ENCODE measurements at regions not wholly inside any gene's neighbourhood (a gene's known extent, or its start where the extent isn't known, plus 50 kb on each side); places are given as distances from the start of the nearest gene placed in this dataset.

DNA sequence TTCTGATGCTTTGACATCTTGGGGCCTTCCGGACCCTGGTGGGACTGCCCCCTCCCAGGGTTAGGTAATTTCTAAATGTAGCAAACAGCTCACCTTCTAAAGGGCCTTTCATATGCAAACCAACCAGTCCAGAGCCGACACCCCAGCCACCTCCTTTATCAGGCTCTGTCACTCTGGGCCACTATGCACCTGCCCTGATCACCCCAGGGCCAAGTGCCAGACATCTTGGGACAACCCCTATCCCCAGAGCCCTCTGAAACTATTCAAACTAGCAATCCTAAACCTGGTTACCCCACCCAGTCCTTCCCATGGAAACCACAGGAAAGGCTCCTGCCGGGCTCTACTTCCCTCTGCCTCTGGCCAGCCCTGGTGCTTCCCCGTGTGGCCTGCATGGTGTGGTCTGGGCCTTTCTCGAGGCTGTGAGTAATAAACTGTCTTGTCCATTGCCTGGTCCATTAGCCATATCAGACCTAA is 91.2 kb upstream of the TNRC6C start:
- DNase-seq = no peak

DNA sequence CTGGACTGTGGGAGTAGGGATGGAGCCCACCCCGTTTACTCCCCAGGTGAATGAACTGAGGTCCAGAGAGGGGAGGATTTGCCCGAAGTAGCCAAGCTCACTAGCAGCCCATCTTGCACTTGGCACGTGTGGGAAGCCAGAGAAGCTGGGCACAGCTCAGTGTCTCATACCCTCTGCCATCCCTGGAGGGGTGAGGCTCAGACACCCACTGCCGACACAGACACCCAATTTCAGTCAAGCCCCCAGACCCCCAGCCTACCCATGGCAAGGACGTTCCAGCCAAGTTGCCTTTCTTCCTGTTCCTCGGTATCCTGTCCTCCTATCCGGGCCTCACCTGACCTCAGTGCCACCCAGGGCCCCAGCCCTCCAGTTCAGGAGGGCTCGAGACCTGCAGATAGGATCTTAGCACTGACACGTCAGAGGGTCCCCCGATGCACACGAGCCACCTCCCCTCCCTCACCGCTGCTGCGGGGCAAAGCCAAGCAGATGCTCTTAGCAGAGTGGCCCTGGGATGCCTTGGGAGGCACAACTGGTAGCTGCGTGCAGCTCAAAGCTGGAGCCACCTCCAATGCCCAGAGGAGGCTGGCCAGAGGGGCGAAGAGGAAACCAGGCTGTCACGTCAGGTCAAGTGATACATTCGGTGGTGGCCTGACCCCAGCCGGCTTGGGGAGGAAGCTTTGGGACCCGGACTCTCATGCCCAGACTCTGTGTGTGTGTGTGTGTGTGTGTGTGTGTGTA is 90.4 kb upstream of the TNRC6C start:
- DNase-seq = no peak

DNA sequence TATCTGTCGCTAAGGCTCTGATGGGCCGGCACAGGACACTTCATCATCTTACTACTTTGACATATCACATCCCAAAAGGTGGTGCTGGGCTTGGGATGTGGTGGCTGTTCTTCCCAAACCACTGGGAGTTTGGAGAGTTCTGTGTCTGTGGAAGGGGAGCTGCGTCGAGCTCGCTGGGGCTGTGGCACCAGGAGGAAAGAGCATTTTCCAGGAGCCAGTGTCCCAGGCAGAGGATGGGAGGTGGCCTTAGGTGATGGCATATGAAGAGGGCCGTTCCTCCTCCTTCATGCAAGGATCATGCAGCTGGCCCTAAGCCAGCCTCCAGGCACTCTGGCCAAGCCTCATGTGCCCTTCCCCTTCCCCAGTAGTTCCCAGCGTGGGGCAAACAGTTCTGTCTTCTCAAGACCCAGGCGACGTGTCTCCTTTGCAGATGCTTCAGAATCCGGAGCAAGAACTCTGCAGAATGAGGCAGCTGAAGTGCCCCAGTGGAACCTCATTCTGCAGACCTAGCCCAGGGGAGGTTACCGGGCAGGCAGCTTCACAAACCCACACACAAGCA is 89.4 kb upstream of the TNRC6C start:
- no peak for DNase-seq

DNA sequence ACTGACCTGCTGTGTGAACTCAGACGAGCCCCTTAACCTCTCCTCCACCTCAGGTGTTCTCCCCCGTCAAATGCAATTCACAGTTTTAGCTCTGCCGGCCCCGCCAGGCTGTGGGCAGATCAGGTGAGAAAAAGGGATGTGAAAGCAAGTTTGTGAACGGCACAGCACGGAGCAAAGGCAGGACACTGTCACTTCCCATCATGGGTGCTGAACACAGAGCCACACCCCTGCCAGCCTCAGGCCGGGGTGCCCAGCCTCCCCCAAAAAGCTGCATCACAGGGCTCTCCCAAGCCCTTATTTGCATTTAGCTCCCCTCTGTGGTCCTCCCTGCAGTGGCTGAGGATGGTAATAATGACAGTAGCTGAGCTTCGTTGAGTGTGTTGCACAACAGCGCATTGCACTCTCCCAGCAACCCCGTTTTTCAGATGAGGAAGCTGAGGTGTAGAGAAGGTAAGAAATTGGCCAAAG is 88.8 kb upstream of the TNRC6C start:
- no peak for DNase-seq

DNA sequence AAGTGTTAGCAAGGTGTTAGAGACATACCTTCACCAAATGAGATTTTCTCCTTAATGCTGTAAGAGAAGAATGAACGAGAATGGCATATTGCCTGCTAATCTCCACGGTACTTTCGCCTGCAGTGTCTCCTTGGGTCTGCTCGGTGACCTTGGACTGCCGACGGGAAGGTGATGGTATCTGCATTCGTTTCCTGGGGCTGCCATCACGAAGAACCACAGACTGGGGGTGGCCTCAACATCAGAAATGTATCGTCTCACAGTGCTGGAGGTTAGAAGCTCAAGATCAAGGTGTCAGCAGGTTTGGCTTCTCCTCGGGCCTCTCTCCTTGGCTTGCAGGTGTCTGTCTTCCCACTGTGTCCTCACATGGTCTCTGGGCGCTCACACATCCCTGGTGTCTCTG is 86.3 kb upstream of the TNRC6C start:
- DNase-seq = no peak

DNA sequence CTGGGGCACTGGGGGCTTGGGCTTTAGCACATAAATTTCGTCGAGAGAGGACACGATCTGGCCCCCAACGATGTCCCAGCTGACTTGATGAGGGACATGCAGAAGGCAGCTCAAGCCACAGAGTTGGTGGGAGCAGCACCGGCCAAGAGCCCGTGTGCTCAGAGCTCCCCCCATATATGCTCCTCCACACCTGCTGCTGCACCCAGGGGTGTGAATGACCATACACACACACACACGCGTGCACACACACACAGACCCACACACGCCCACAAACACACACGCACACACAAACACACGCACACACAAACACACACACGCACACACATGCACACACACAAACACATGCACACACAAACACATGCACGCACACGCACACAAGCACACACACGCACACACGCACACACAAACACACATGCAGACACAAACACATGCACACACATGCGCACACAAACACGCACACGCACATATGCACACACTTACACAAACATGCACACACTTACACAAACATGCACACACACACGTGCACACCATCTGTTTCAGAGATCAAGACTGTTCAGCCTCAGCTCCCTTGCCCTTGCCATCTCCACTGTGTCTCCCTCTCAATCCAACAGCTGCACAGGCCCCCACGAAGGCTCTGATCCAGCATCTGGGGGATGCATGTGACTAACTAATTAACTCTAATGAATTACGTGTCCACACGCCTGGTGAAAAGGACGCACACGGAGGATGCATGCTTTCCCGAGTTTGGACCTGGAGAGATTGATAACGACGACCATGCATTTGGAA is 85.6 kb upstream of the TNRC6C start:
- peak; percentile 68 for DNase-seq

DNA sequence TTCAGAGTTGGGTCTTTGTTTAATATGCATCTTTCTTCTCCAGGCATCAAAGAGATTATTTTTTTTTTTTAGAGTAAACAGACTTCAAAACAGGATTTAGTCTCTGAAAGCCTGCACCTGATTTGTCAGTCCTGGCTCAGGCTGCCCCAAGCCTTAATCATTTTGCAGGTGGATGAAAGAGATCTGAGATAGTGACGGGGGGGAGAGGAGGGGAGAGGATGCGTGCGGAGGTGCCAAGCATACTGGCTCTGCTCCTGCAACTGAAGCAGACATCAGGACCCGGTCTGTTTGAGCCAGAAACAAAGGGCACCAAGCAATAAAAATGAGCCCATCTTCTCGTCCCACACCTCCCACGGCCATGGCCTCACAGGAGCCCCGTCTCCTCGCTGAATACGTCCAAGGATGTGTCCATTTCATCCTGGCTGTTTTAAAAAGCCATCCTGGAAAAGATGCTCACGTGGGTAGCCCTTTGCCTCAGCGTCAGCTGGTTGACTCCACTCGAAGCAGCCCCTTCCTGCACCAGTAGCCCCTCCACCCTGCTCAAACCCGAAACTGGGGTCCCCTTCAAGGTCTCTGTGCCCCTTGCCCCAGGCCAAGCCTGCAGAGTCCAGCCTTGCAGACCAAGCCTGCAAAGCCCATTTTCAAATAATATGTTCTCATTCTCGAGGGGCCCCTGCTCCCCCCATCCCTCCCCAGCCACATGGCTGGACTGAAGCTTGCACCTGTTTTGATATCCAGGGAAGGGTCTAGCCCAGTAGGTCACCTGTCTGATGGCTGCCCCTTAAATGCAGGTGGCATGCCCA is 84.8 kb upstream of the TNRC6C start:
- DNase-seq = no peak

DNA sequence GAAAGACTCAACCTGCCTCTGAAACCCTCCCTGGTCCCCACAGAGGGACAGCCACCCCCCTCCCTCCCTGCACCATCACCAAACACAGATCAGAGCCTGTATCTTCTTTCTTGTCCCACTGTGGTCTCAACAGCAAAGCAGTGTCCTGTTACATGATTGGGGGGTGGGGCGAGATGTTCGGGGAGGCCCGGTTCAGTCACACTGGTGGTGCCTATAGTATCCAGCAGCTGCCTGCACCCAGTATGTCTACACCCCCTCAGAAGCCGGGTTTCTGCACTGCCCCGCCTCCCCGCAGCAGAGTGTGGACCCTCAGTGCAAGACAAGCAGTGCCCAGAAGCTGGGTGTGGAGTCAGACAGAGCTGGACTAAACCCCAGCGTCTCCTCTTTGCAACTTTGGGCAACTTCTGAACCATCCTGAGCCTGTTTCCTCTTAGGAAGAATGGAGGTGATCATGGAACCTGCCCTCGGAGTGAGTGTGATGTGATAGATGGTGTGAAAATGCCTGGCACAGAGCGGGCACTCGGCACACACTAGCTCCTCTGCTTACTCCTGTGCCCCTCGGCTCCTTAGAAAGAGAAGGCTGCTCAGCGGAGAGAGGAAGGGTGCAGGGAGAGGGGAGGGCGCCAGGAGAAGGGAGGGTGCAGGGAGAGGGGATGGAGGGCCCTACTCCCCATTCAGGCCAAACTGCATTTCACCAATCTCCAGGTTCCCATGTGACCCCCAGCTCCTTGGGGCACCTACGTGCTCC is 84.0 kb upstream of the TNRC6C start:
- DNase-seq = no peak

DNA sequence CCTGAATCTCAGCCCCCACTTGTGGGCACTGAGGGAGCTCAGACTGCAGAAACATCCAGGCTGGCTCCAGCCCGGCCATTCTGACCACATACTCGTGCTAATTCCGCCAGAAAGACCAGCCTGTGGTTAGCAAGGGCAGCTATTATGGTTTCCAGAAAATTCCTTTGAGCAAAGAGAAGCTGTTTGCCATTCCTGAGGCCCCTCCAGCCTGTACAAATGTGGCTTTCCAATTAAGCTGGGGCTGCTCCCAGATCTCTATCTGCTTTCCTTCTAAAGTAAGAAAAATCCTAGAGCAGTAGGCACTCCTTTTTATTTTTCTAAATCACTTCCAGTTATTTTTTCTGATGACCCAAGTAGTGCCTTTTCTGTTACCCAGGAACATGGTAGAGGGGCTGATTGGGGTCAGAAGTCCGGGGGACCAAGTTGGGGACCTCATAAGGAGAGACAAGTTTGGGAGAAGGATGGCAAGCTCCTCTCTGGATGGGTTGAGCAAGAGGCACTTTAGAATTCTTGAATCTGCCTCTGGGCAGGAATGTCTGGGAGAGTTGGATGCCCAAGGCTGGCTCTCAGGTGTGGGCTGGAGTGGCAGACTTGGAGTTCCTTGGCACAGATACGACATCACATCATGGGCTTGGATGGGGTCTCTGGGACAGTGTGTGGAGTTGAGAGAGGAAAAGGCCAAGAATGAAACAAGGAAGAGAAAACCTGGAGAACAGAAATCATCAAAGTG is 83.3 kb upstream of the TNRC6C start:
- DNase-seq = no peak

DNA sequence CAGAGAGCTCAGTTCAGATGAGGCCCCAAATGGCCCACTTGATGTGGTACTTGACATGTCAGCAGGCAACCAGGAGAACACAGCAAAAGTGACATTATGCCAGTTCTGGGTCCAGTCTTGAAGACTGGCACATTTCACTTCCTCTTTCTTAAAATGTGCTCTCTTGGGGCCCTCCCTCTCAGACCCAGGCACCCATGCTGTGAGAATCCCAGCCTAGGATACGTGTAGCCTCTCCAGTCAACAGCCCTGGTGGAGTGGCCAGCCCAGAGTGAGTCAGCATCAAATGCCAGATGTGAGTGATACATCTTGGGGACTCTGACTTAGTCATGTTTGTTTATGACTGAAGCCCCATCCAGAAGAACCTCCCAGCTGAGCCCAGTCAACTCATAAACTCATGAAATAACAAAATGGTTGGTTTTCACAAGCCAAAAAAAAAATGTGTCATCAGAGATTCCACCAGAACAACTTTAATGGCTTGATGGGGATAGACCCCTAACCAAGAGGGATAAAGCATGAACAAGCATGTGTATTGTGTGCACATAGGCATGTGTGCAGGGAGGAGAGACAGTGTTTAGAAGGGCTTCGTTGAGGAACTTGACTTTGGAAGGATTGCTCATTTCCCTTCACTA is 82.5 kb upstream of the TNRC6C start:
- no peak for DNase-seq

DNA sequence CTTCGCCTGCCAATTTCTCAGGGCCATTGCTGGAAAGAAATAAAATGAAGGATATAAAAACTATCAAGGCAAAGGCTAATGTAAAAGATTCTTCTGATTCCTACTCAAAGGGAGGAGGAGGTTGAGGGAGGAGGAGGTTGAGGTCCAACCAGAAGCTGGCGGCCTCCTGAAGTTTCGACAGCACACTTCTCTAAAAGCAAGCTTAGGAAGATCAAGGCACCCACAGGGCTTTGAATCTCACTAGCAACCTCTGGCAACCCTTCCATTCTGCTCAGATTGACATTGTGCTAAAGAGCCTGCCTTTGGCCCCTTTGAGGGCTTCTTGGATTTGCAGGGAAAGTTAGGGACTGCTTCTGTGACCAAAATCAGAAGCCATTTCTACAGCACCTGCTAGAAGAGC is 81.5 kb upstream of the TNRC6C start:
- no peak for DNase-seq

DNA sequence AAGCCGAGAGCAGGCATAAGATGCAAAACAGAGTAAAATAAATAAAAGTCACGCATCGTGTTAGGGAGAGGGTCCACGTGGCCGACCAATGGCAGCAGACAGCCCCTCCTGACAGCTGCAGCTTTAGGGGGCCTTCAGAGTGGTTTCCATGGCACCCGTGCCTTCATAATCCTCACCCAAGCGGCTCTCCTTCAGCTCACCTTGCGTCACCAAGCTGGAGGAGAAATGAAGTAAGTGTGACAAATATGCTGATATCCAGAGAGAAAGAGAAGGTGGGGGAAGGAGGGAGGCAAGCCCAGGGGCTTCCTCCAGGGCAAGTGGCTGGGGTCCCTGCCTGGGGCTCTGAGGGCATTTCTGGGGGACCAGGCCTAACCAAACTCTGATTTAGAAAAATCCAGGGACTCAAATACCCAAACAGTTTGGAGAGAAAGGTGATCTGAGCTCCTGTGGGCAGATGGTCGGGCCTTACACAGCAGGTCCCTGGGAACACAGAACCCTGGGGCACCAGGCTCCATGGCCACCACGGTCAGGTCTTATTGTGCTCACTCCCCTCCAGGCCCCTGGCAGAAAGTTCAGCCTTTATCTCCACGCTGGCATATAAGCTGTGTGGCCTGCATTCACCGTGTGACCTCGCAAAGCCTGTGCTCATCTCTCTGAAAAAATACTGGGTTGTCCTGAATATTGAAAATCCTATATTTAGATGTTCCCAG is 80.7 kb upstream of the TNRC6C start:
- DNase-seq = no peak

DNA sequence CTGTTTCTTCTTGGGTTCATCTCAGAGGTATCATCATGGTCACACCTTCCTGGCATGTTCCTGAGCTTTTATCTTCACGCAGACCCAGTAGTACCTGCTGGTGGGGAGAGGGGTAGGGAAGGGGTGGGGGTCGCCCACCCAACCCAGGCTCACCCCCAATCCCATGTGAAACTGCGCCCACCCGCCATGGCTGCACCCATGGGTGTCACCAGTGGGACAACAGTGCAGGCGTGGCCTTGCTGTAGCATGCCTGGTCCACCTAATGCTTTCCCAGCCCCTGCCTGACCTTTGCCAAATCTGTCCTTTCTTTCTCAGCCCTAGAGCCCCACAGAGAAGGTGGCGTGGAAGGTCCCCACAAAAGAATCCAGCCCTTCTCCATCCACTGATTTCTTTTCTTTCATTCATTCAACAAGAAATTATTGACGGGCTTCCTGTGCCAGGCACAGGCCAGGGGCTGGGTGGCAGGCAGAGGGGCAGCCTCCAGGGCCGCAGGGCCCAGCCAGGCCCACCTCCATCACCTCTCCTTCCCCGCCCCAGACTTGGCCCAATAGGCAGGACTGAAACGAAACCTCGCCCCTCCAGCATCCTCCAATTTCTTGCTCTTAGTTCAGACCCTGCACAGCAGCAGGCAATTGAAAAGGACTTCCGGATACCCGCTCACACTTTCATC is 79.1 kb upstream of the TNRC6C start:
- no peak for DNase-seq

DNA sequence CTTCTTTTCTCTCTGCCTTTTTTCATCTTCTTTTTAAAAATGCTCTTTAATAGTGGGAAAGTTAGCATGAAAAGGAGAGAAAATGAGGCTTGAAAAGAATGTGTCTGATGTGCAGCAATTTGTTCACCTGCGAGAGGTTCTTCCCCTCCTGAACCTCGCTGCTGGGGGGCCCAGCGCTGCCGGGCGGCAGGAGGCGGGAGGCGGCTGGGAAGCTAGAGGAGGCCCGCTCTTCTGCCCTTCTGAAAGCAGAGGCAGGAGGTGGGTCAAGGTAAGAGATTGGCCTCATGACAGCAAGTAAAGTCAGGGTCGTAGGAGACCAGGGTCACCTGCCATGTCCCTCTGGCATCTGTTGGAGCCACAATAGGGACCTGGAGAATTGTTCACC is 78.6 kb upstream of the TNRC6C start:
- DNase-seq = no peak

DNA sequence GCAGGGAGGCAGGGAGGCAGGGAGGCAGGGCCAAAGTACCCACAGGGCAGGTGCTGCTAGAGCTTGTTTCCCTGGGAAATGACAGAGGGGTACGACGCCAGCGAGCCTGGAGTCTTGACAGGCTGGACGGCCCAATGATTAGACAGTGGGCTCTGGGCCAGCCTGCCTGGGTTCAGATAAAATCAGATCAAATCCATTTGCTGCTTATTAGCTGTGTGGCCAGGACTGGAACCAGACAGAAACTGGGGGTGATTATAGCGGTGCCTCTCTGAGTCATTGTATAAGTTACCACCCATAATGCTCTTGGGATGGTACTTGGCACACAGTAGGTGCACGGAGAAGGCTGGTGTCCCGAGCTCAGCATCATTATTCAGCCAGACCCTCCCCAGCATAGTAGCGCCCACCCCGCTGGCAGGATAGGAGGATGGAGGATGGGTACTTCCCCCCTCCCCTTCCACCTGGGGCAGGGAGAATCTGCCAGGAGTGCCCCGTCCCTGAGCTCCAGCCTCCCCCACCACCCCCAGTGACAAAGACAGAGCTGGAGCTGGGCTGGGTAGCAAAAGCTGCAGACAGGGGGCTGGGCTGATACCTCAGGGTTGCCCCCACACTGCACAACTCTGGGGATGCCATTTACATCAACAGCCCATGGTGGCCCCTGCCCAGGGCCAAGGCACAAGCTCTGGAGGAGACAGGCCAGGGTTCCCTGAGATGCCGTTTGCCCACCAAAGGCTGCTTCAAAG is 77.6 kb upstream of the TNRC6C start:
- no peak for DNase-seq

DNA sequence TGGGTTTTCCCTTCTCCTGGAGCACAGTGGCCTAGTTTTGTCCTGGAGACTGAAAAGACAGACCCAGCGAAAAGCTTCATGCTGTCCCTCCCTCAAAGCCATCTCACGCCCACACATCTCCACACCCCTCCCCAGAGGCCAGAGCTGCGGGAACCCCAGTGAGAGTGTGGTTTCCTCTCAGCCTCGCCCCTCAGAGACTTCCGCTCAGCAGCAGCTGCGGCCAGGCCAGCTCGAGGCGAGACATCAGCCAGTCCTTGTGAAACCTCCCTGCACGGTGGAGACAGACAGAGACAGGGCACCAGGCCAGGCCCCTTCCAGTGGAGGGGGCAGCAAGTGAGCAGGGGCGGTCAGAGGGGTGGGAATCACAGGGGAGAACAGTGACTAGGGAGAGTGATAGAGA is 77.0 kb upstream of the TNRC6C start:
- DNase-seq = no peak

DNA sequence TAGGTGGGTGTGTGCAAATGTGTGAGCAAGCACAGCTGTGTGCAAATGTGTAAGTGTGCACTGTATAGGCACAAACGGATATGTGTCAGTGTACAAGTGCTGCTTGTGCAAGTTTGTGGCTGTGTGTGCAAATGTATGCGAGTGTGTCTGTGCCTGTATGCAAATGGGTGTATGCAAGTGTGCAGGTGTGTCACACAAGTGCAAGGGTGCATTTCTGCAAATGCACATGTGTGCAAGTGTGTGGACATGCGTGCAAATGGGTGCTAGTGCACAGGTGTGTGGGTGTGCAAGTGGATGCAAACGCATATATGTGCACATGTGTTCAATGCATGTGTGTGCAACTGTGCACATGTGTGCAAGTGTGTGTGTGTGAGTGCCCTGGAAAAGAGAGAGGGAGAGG is 76.5 kb upstream of the TNRC6C start:
- no peak for DNase-seq

DNA sequence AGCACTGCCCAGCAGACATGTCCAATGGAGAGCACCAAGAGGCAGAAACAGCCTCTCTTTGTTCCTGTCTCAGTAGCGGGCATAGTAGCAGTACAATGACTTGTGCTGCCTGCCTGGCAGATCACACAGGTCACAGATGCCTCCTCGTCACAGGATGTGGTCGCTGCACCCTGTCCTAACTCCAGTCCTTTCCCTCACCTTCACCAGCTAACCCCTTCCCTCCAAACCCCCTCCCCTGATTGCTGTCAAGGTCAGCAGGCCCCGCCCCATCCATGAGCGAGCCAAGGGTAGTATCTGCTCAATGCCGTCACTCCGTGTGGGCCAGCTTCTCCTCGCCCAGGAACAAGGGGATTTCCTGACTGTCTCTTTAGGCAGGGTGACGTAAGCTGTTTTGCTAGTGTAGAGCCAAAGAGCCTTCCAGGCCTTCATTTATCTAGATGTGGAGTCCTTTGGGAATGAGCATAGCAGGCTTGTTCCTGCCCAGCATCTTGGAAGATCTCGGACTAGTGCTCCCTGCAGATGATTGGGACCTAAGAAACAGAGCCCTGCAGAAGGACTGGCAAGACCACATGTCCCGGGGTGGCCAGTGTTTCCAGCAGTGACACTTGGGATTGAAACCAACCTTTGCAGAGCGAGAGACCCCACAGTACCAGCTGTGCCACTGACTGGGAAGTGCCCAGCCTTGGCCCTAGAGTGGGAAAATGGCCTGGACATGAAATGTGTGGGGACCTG is 75.9 kb upstream of the TNRC6C start:
- DNase-seq = peak; percentile 50

All from NCI-H1694 (cell line).